Cardiac muscle cell (in vitro differentiated cells and primary cell): ENCODE measurements at regions not wholly inside any gene's neighbourhood (a gene's known extent, or its start where the extent isn't known, plus 50 kb on each side); places are given as distances from the start of the nearest gene placed in this dataset.

Source experiments
- DNase-seq, 2 donors: peaks; one replicate each; pipeline versions ENCODE4 v3.0.0 to v3.0.0-alpha.2; 2010 to 2017; ENCODE audit warnings: low read depth in 1 of 2, low spot score in 1 of 2
- H3K27ac ChIP-seq: fragments of 200-600 bp; sonication (generic); 2 replicates; pipeline ENCODE4 v1.5.1; 2016
- H3K27me3 ChIP-seq: fragments of 200-600 bp; sonication (generic); 2 replicates; pipeline ENCODE4 v1.6.0; 2016; ENCODE audit warnings: control low read depth
- H3K36me3 ChIP-seq: fragments of 200-600 bp; sonication (generic); 2 replicates; pipeline ENCODE4 v1.5.1; 2016; ENCODE audit warnings: control low read depth
- H3K4me1 ChIP-seq: fragments of 200-600 bp; sonication (generic); 2 replicates; pipeline ENCODE4 v1.8.1; 2017; ENCODE audit warnings: low read depth, mild to moderate bottlenecking, mixed run types
- H3K4me3 ChIP-seq: fragments of 200-600 bp; sonication (generic); 2 replicates; pipeline ENCODE4 v1.5.1; 2016; ENCODE audit warnings: mild to moderate bottlenecking
- H3K9me3 ChIP-seq: fragments of 200-600 bp; sonication (generic); 2 replicates; pipeline ENCODE4 v1.5.1; 2017; ENCODE audit warnings: low read depth, mild to moderate bottlenecking, control low read depth
- TF ChIP-seq, protein P1 (sequence below): IDR thresholded peaks from 2 replicates; pipeline ENCODE4 v1.5.1; 2012; ENCODE audit warnings: low read depth, mild to moderate bottlenecking, low read length

DNA sequence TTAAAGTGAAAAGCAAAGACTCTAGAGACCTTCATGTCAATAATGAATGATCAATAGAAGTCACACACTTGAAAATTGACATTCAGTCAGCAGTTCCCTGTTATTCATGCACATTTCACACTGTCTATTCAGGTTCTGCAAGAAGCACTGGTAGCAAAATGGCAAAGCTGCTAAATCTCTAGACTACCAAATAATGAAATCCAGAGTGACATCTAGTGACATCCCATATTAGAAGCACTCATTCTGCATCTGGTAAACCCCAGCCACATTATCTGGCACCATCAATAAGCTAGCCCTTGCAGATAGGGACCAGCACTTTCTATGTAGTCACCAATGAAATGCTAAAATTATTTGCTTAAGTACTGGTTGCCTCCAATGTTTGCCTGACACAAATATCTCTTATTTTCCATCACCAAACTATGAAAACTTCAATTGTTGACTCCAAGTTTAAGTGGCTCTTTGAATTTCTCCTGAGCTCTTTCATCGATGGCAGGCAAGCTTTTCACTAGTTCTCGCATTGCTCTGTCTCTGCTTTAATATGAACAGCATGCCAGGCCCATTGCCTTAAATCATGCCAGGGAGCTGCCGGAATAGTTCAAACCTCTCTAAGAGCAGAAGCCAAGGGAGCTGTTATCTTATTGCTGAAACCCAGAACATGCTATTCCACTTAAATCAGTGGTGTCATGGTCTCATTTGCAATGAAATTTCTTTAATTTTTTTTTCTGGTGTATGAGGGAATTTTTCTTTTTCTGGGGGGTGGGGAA, 409.9 kb downstream of the MZT1 start:
- no peaks in the 10 kb centered on the region for H3K36me3 ChIP-seq
- no peak for DNase-seq
- H3K27ac ChIP-seq: no peak overlapping the region

DNA sequence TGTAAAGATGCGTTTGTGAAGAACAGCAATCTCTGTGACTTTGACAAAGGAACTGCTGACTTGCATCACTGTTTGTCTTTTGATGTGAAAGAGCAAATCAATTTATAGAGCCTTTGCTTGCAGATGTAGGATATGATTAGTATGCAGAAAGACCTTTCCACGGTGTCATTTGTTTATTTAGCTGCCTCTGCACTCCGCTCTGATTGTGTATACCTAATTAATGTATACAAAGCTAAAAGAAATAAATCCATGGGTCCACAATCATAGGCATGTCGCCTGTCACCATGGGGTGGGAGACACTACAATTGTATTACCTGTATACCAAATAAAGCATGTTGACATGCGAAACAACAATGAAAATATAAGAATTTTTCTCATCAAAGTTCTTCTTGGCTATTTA, 410.7 kb downstream of the MZT1 start:
- Histone ChIP-seq H3K4me3 (no peak overlapping the region), H3K36me3 (no peaks in the 10 kb centered on the region), H3K27me3 (no peaks in the 10 kb centered on the region), H3K9me3 (no peaks in the 10 kb centered on the region), H3K27ac (no peak overlapping the region), H3K4me1 (no peaks in the 10 kb centered on the region)
- DNase-seq: no peak
- TF ChIP-seq, protein P1, sequence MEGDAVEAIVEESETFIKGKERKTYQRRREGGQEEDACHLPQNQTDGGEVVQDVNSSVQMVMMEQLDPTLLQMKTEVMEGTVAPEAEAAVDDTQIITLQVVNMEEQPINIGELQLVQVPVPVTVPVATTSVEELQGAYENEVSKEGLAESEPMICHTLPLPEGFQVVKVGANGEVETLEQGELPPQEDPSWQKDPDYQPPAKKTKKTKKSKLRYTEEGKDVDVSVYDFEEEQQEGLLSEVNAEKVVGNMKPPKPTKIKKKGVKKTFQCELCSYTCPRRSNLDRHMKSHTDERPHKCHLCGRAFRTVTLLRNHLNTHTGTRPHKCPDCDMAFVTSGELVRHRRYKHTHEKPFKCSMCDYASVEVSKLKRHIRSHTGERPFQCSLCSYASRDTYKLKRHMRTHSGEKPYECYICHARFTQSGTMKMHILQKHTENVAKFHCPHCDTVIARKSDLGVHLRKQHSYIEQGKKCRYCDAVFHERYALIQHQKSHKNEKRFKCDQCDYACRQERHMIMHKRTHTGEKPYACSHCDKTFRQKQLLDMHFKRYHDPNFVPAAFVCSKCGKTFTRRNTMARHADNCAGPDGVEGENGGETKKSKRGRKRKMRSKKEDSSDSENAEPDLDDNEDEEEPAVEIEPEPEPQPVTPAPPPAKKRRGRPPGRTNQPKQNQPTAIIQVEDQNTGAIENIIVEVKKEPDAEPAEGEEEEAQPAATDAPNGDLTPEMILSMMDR: no peak

More for the DNA sequence above, 409.9 kb downstream of the MZT1 start:
- Histone ChIP-seq H3K9me3 (no peaks in the 10 kb centered on the region), H3K4me1 (no peaks in the 10 kb centered on the region), H3K4me3 (no peak overlapping the region), H3K27me3 (no peaks in the 10 kb centered on the region)
- TF ChIP-seq, protein P1: no peak

DNA sequence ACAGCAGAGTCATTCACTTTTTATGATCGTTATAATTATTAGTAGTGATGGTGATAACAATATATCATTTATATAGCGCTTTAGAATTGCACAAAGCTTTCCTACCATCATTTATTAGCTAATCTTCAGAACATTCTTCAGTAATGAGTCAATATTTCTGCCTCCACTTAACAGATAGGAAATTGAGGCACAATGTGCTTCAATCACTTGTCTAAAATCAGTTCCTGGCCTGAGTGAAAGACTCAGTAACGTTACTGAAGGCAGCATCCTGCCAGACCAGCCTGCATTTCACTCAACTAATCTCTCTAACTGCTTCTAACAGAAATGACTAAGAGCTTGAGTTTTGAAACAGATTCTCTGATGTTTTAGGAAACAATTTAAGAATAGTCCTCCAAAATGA, 412.1 kb downstream of the MZT1 start:
- Histone ChIP-seq H3K4me1 (no peaks in the 10 kb centered on the region), H3K27me3 (no peaks in the 10 kb centered on the region), H3K36me3 (no peaks in the 10 kb centered on the region), H3K27ac (no peak overlapping the region), H3K9me3 (no peaks in the 10 kb centered on the region), H3K4me3 (no peak overlapping the region)
- no peak for DNase-seq
- TF ChIP-seq, protein P1: no peak

DNA sequence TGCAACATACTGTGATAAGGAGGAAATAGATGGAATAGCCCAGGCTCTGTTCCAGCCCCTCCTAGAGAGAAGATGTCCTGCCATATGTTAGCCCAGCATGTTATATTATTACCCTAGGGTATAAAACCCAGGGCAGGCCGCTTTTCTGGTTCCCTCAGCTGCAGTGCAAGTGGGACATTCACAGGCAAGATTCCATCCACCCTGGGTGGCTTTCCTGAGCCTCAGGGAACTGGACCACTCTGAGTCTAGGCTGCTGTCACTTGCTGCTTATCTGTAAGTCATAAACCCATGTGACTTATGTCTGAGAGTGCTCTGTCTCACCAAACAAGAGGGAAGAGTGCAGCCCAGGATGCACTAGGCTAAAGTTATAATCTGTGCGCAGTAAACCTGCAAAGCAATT, 413.2 kb downstream of the MZT1 start:
- TF ChIP-seq, protein P1: no peak
- no peak overlapping the region for H3K27ac ChIP-seq
- H3K36me3 ChIP-seq: no peaks in the 10 kb centered on the region

DNA sequence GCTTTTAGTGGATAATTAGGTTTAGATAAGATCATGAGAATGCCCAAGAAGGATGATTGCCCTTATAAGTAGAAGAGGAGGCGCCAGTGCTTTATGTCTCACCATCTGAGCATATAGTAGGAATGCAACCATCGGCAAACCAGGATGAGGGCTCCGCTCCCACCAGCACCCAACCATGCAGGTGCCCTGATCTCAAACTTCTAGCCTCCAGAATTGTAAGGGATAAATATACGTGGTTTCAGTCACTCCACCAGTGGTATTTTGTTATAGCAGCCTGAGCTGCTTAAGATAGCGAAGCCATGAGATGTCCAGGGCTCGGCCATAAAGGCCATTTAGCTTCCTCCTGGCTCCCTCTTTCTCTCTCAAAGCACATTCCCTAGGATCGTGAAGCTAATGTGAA, 413.9 kb downstream of the MZT1 start:
- no peak for DNase-seq
- no peaks in the 10 kb centered on the region for H3K36me3 ChIP-seq
- H3K4me1 ChIP-seq: no peaks in the 10 kb centered on the region
- TF ChIP-seq, protein P1: no peak
- H3K27me3 ChIP-seq: no peaks in the 10 kb centered on the region
- H3K4me3 ChIP-seq: no peak overlapping the region
- H3K9me3 ChIP-seq: no peaks in the 10 kb centered on the region
- no peak overlapping the region for H3K27ac ChIP-seq

More for the DNA sequence above, 413.2 kb downstream of the MZT1 start:
- H3K9me3 ChIP-seq: no peaks in the 10 kb centered on the region
- H3K4me1 ChIP-seq: no peaks in the 10 kb centered on the region
- no peaks in the 10 kb centered on the region for H3K27me3 ChIP-seq
- no peak overlapping the region for H3K4me3 ChIP-seq
- no peak for DNase-seq
